ENCODE measurements at regions not wholly inside any gene's neighbourhood (a gene's known extent, or its start where the extent isn't known, plus 50 kb on each side); places are given as distances from the start of the nearest gene placed in this dataset.

DNA sequence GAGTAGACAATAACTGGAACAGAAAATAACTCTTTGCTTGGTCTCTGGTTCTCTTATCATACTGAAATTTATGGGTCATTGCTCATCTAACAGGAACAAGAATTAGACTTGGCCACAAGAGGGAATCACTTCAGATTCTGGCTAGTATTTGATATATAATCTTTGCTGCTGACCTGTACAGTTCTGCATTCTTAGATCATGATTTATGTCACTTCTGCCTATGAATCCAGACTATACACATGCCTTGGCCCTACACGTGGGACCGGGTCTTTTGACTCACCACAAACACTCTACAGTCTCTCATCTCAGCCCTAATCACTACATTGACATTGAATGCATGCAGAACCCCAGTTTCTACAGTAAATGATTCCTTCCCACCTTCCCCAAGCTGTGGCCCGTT is 162.5 kb upstream of the SOX2 start:
- peaks cover 0 to 5% (median 0%) of the 10 kb centered on the region in 5 donors for H3K9me3 ChIP-seq (ENCODE audit: control insufficient read depth in 5 of 5, low read length in 5 of 5)
- no peaks in the 10 kb centered on the region for H3K36me3 ChIP-seq (ENCODE audit: control insufficient read depth in 5 of 5, insufficient read depth in 5 of 5, low read length in 5 of 5)
- H3K4me3 ChIP-seq (ENCODE audit: low read depth in 1 of 5, low read length in 5 of 5) = no peak overlapping the region
- H3K27ac ChIP-seq (ENCODE audit: low read depth, low read length) = no peak overlapping the region
- no peaks in the 10 kb centered on the region for H3K4me1 ChIP-seq (ENCODE audit: control insufficient read depth in 5 of 5, insufficient read depth in 5 of 5, low read length in 5 of 5)
- no peaks in the 10 kb centered on the region for H3K27me3 ChIP-seq (ENCODE audit: control insufficient read depth in 5 of 5, insufficient read depth in 4 of 5, low read length in 5 of 5)
- H3K9ac ChIP-seq (ENCODE audit: low read length in 5 of 5) = no peak overlapping the region

DNA sequence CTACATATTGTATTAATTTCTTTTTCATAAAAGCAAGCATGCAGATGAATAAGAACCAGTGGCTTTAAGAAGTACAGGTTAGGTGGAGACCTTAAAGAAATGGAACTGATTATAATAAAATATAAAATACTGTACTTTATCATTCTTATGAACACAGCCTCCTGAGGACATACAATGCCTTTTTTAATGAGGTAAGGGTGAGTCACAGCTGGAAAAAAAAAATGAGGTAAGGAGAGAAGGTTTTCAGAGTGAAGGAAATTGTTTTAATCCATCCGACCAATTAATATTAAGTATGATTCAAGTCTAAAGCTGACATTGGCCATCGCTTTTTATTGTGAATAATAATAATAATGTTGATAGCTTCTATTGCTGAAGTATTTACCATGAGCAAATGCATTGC is 170.3 kb upstream of the SOX2 start:
- Histone ChIP-seq H3K4me3 (ENCODE audit: low read depth in 1 of 5, low read length in 5 of 5) (no peak overlapping the region), H3K36me3 (ENCODE audit: control insufficient read depth in 5 of 5, insufficient read depth in 5 of 5, low read length in 5 of 5) (no peaks in the 10 kb centered on the region), H3K9ac (ENCODE audit: low read length in 5 of 5) (no peak overlapping the region), H3K4me1 (ENCODE audit: control insufficient read depth in 5 of 5, insufficient read depth in 5 of 5, low read length in 5 of 5) (no peaks in the 10 kb centered on the region), H3K9me3 (ENCODE audit: control insufficient read depth in 5 of 5, low read length in 5 of 5) (no peaks in the 10 kb centered on the region), H3K27me3 (ENCODE audit: control insufficient read depth in 5 of 5, insufficient read depth in 4 of 5, low read length in 5 of 5) (no peaks in the 10 kb centered on the region), H3K27ac (ENCODE audit: low read depth, low read length) (no peak overlapping the region)

DNA sequence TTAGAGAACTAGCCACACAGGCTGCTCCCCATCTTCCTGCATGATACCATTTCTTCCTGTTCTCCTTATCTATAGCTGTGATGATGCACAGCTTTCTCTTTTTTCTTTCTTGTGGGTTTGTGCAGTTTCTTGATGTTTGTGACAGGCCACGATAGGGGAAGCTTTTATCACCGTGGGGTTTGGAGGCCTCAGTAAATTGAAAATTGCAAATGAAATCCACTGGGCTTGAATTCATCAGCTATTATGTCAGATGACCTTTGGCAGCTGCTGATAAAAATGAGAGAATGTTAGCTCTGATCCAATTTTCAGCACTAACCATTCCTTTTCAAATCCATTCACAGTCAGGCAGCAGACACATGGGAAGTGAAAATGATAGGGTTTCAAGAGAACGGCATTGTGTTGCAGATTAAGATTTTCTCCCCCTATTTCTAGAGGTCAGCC is 176.9 kb upstream of the SOX2 start:
- H3K9me3 ChIP-seq (ENCODE audit: control insufficient read depth in 5 of 5, low read length in 5 of 5) = no peaks in the 10 kb centered on the region
- H3K27ac ChIP-seq (ENCODE audit: low read depth, low read length) = no peak overlapping the region
- no peaks in the 10 kb centered on the region for H3K36me3 ChIP-seq (ENCODE audit: control insufficient read depth in 5 of 5, insufficient read depth in 5 of 5, low read length in 5 of 5)
- H3K27me3 ChIP-seq (ENCODE audit: control insufficient read depth in 5 of 5, insufficient read depth in 4 of 5, low read length in 5 of 5) = no peaks in the 10 kb centered on the region
- no peaks in the 10 kb centered on the region for H3K4me1 ChIP-seq (ENCODE audit: control insufficient read depth in 5 of 5, insufficient read depth in 5 of 5, low read length in 5 of 5)
- no peak overlapping the region for H3K9ac ChIP-seq (ENCODE audit: low read length in 5 of 5)
- H3K4me3 ChIP-seq (ENCODE audit: low read depth in 1 of 5, low read length in 5 of 5) = no peak overlapping the region

DNA sequence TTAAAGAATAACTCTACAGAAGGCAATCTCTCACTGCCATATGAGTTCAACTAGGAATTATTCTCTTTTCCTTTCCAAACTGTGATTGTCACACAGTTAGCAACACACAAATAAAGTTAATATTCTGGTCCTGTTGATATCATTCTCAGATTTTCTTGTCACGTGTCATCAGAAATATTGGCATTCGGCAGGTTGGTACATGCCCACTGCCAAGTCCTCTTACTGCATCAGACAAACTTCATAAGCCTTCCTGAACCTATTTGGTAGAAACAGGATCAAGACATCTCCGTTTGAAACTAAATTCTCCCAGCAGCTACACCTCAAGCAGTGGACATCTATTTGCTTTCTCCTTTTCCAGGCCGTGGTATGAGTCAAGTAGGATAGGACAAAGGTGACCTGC is 177.9 kb upstream of the SOX2 start:
- H3K36me3 ChIP-seq (ENCODE audit: control insufficient read depth in 5 of 5, insufficient read depth in 5 of 5, low read length in 5 of 5) = no peaks in the 10 kb centered on the region

DNA sequence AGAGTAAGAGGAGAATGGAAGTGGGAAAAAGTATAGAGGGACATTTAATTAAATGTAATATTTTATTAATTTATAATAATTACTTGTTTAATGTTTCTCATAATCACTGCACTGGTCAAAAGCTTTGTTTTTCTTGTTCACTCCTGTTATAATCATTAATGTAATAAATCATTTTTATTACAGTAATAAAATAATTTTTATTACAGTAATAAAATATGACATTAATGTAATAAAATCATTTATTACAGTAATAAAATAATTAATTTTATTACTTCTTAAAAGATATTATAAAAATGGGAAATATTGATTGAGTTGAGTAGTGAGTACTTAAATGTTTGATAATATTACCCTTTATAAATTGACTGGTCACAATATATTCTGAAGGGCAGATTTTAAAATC is 181.1 kb upstream of the SOX2 start:
- Histone ChIP-seq H3K36me3 (ENCODE audit: control insufficient read depth in 5 of 5, insufficient read depth in 5 of 5, low read length in 5 of 5) (no peaks in the 10 kb centered on the region), H3K4me3 (ENCODE audit: low read depth in 1 of 5, low read length in 5 of 5) (no peak overlapping the region), H3K9ac (ENCODE audit: low read length in 5 of 5) (no peak overlapping the region), H3K27ac (ENCODE audit: low read depth, low read length) (no peak overlapping the region), H3K9me3 (ENCODE audit: control insufficient read depth in 5 of 5, low read length in 5 of 5) (peaks cover 0 to under 1% (median 0%) of the 10 kb centered on the region in 5 donors), H3K27me3 (ENCODE audit: control insufficient read depth in 5 of 5, insufficient read depth in 4 of 5, low read length in 5 of 5) (no peaks in the 10 kb centered on the region), H3K4me1 (ENCODE audit: control insufficient read depth in 5 of 5, insufficient read depth in 5 of 5, low read length in 5 of 5) (no peaks in the 10 kb centered on the region)

More for the DNA sequence above, 177.9 kb upstream of the SOX2 start:
- no peaks in the 10 kb centered on the region for H3K27me3 ChIP-seq (ENCODE audit: control insufficient read depth in 5 of 5, insufficient read depth in 4 of 5, low read length in 5 of 5)
- no peak overlapping the region for H3K9ac ChIP-seq (ENCODE audit: low read length in 5 of 5)
- H3K4me1 ChIP-seq (ENCODE audit: control insufficient read depth in 5 of 5, insufficient read depth in 5 of 5, low read length in 5 of 5) = no peaks in the 10 kb centered on the region
- no peaks in the 10 kb centered on the region for H3K9me3 ChIP-seq (ENCODE audit: control insufficient read depth in 5 of 5, low read length in 5 of 5)
- no peak overlapping the region for H3K4me3 ChIP-seq (ENCODE audit: low read depth in 1 of 5, low read length in 5 of 5)
- H3K27ac ChIP-seq (ENCODE audit: low read depth, low read length) = no peak overlapping the region

DNA sequence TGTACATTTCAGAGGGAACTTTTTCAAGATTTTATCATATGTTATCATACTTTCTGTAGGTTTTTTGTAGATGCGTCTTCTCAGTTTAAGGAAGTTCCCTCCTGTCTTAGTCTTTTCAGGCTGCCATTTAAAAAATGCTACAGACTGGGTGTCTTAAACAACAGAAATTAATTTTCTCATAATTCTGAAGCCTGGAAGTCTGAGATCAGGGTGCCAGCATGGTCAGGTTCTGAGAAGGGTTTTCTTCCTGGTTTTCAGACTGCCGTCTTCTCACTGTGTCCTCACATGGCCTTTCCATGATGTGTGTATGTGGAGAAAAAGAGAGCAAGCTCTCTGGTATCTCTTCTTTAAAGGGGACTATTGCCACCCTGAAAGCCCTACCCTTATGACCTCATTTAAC is 189.9 kb upstream of the SOX2 start:
- no peak overlapping the region for H3K4me3 ChIP-seq (ENCODE audit: low read depth in 1 of 5, low read length in 5 of 5)
- no peaks in the 10 kb centered on the region for H3K4me1 ChIP-seq (ENCODE audit: control insufficient read depth in 5 of 5, insufficient read depth in 5 of 5, low read length in 5 of 5)
- no peak overlapping the region for H3K9ac ChIP-seq (ENCODE audit: low read length in 5 of 5)
- no peaks in the 10 kb centered on the region for H3K36me3 ChIP-seq (ENCODE audit: control insufficient read depth in 5 of 5, insufficient read depth in 5 of 5, low read length in 5 of 5)
- no peak overlapping the region for H3K27ac ChIP-seq (ENCODE audit: low read depth, low read length)
- H3K9me3 ChIP-seq (ENCODE audit: control insufficient read depth in 5 of 5, low read length in 5 of 5) = peaks cover 0 to 17% (median 7%) of the 10 kb centered on the region in 5 donors
- no peaks in the 10 kb centered on the region for H3K27me3 ChIP-seq (ENCODE audit: control insufficient read depth in 5 of 5, insufficient read depth in 4 of 5, low read length in 5 of 5)

DNA sequence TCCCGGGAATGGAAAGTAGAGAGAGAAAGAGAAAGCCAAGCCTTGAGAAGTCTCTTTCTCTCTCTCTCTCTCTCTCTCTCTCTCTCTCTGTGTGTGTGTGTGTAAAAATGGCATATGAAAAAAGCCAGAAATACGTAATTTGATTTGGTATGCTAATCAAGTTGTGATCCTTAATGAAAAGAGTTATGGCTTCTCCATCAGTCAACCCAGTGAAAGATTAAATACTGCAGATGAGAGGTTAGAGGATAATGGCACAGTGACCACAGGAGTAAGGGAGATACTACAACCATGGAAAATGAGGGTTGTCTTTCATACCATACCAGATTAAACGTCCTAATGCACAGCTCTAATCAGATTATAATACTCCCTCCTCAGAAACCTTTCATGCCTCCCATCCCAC is 193.5 kb upstream of the SOX2 start:
- Histone ChIP-seq H3K27ac (ENCODE audit: low read depth, low read length) (no peak overlapping the region), H3K4me3 (ENCODE audit: low read depth in 1 of 5, low read length in 5 of 5) (no peak overlapping the region), H3K27me3 (ENCODE audit: control insufficient read depth in 5 of 5, insufficient read depth in 4 of 5, low read length in 5 of 5) (no peaks in the 10 kb centered on the region), H3K9ac (ENCODE audit: low read length in 5 of 5) (no peak overlapping the region), H3K4me1 (ENCODE audit: control insufficient read depth in 5 of 5, insufficient read depth in 5 of 5, low read length in 5 of 5) (no peaks in the 10 kb centered on the region), H3K9me3 (ENCODE audit: control insufficient read depth in 5 of 5, low read length in 5 of 5) (peaks cover 0 to 9% (median 2%) of the 10 kb centered on the region in 5 donors), H3K36me3 (ENCODE audit: control insufficient read depth in 5 of 5, insufficient read depth in 5 of 5, low read length in 5 of 5) (no peaks in the 10 kb centered on the region)

DNA sequence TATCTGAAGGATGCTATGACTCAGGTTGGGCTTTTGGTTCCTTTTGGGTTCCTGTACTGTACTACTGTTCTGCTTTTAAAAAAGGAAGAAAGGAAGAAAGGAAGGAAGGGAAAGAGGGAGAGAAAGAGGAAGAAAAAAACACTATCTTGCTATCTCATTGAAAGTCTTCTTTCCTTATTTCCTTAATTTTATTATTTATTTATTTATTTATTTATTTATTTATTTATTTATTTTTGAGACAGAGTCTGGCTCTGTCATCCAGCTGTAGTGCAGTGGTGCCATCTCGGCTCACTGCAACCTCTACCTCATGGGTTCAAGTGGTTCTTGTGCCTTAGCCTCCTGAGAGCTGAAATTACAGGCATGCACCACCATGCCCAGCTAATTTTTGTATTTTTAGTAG is 198.9 kb upstream of the SOX2 start:
- Histone ChIP-seq H3K27ac (ENCODE audit: low read depth, low read length) (no peak overlapping the region), H3K27me3 (ENCODE audit: control insufficient read depth in 5 of 5, insufficient read depth in 4 of 5, low read length in 5 of 5) (no peaks in the 10 kb centered on the region), H3K9ac (ENCODE audit: low read length in 5 of 5) (no peak overlapping the region), H3K4me1 (ENCODE audit: control insufficient read depth in 5 of 5, insufficient read depth in 5 of 5, low read length in 5 of 5) (no peaks in the 10 kb centered on the region), H3K36me3 (ENCODE audit: control insufficient read depth in 5 of 5, insufficient read depth in 5 of 5, low read length in 5 of 5) (no peaks in the 10 kb centered on the region), H3K9me3 (ENCODE audit: control insufficient read depth in 5 of 5, low read length in 5 of 5) (peaks cover 0 to 19% (median 9%) of the 10 kb centered on the region in 5 donors), H3K4me3 (ENCODE audit: low read depth in 1 of 5, low read length in 5 of 5) (no peak overlapping the region)

DNA sequence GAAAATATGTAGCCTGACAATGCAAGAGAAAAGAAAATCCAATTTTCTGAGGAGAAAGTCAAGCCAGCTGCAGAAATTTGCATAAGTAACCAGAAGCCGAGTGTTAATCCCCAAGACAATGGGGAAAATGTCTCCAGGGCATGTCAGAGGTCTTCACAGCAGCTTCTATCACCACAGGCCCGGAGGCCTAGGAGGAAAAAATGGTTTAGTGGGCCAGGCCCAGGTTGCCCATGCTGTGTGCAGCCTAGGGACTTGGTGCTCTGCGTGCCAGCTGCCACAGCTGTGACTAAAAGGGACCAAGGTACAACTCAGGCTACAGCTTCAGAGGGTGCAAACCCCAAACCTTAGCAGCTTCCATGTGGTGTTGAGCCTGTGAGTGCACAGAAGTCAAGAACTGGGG is 201.2 kb upstream of the SOX2 start:
- Histone ChIP-seq H3K9me3 (ENCODE audit: control insufficient read depth in 5 of 5, low read length in 5 of 5) (peaks cover 0 to 19% (median 9%) of the 10 kb centered on the region in 5 donors), H3K27ac (ENCODE audit: low read depth, low read length) (no peak overlapping the region), H3K4me3 (ENCODE audit: low read depth in 1 of 5, low read length in 5 of 5) (no peak overlapping the region), H3K4me1 (ENCODE audit: control insufficient read depth in 5 of 5, insufficient read depth in 5 of 5, low read length in 5 of 5) (no peaks in the 10 kb centered on the region), H3K9ac (ENCODE audit: low read length in 5 of 5) (no peak overlapping the region), H3K36me3 (ENCODE audit: control insufficient read depth in 5 of 5, insufficient read depth in 5 of 5, low read length in 5 of 5) (no peaks in the 10 kb centered on the region), H3K27me3 (ENCODE audit: control insufficient read depth in 5 of 5, insufficient read depth in 4 of 5, low read length in 5 of 5) (no peaks in the 10 kb centered on the region)

DNA sequence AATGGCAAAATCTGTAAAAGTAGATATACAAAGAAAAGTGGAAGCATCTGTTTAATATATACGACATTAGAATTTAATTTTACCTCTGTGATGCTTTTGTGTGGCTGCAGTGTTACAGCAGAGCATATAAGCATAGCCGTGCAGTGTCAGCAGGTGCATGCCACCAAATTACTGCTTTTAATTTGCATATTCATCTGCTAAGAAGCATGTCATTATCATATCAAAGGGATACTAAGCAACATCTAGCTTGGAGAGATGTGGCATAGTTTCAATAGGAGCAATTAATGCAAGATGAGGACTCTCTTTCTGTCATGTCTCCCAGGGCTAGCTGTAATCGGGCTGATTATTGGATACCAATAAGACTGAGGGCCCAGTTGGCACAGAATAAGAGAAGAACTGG is 214.4 kb upstream of the SOX2 start:
- H3K36me3 ChIP-seq (ENCODE audit: control insufficient read depth in 5 of 5, insufficient read depth in 5 of 5, low read length in 5 of 5) = no peaks in the 10 kb centered on the region
- H3K27me3 ChIP-seq (ENCODE audit: control insufficient read depth in 5 of 5, insufficient read depth in 4 of 5, low read length in 5 of 5) = no peaks in the 10 kb centered on the region
- no peak overlapping the region for H3K27ac ChIP-seq (ENCODE audit: low read depth, low read length)
- no peak overlapping the region for H3K9ac ChIP-seq (ENCODE audit: low read length in 5 of 5)
- peaks cover 0 to 5% (median 0%) of the 10 kb centered on the region in 5 donors for H3K4me1 ChIP-seq (ENCODE audit: control insufficient read depth in 5 of 5, insufficient read depth in 5 of 5, low read length in 5 of 5)
- H3K9me3 ChIP-seq (ENCODE audit: control insufficient read depth in 5 of 5, low read length in 5 of 5) = no peaks in the 10 kb centered on the region
- H3K4me3 ChIP-seq (ENCODE audit: low read depth in 1 of 5, low read length in 5 of 5) = no peak overlapping the region

DNA sequence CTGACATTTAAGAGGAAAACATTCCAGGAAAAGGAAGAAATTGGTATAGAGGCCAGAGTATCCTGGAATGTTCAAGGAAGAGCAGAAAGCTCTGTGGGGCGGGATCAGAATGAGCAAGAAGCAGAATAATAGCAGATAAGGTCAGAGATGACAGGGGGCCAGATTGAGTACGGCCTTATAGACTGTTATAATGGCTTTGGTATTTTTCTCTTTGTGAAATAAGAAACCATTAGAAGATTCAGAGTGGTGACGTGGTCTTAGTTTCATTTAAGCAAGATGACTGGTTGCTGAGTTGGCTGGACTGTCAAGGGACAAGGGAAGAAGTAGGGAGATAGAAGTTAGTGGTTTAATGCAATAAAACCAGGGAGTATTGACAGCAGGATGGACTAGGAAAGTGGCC is 218.3 kb upstream of the SOX2 start:
- H3K4me1 ChIP-seq (ENCODE audit: control insufficient read depth in 5 of 5, insufficient read depth in 5 of 5, low read length in 5 of 5) = peaks cover 0 to 5% (median 0%) of the 10 kb centered on the region in 5 donors
- no peak overlapping the region for H3K9ac ChIP-seq (ENCODE audit: low read length in 5 of 5)
- H3K36me3 ChIP-seq (ENCODE audit: control insufficient read depth in 5 of 5, insufficient read depth in 5 of 5, low read length in 5 of 5) = no peaks in the 10 kb centered on the region
- H3K27me3 ChIP-seq (ENCODE audit: control insufficient read depth in 5 of 5, insufficient read depth in 4 of 5, low read length in 5 of 5) = no peaks in the 10 kb centered on the region
- no peaks in the 10 kb centered on the region for H3K9me3 ChIP-seq (ENCODE audit: control insufficient read depth in 5 of 5, low read length in 5 of 5)
- H3K4me3 ChIP-seq (ENCODE audit: low read depth in 1 of 5, low read length in 5 of 5) = no peak overlapping the region
- no peak overlapping the region for H3K27ac ChIP-seq (ENCODE audit: low read depth, low read length)
